GM12892 (cell line): ENCODE measurements at regions not wholly inside any gene's neighbourhood (a gene's known extent, or its start where the extent isn't known, plus 50 kb on each side); places are given as distances from the start of the nearest gene placed in this dataset.

ENCODE experiments used
- POLR2AphosphoS5 ChIP-seq: IDR thresholded peaks from 2 replicates; pipeline ENCODE4 v1.6.1; 2011; ENCODE audit warnings: low read depth, low read length, control low read depth
- TAF1 ChIP-seq: IDR thresholded peaks from 2 replicates; pipeline ENCODE4 v1.6.1; 2011; ENCODE audit warnings: low read depth, mild to moderate bottlenecking, control low read depth, low read length, borderline replicate concordance

DNA sequence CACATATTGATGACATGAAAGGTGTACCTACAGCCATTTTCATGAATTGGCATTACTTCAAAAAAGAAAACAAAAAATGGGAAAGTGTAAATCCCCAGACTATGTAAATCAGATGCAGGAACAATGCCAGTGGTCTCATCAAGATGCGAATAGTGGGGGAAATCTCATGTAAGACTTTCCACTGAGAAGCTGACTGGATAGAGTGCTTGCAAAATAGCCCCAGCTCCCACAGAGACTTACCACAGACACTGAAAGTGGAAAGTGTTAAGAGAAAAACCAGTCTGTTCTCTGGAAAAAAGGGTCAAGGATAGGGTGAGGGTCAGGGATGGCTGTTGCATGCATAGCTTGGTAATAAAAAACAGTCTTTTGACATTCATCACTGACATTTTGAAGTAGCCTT lies 73.2 kb upstream of the ARMCX2 start:
- TF ChIP-seq POLR2AphosphoS5: no peak
- no peak for TF ChIP-seq TAF1
